Glomerular endothelial cell (primary cell): ENCODE measurements at regions not wholly inside any gene's neighbourhood (a gene's known extent, or its start where the extent isn't known, plus 50 kb on each side); places are given as distances from the start of the nearest gene placed in this dataset.

Experiments used
- DNase-seq: peaks from one replicate; pipeline ENCODE4 v3.0.0-alpha.2; 2011; ENCODE audit warnings: low read depth, low spot score; ENCODE audit errors: extremely low read depth

- no peak for DNase-seq
These were observed 233.0 kb downstream of the FAM76B start for GRCh38 chr11:95556342-95557163.

GRCh38 chr11:95556011-95556341, 233.6 kb downstream of the FAM76B start:
- DNase-seq: no peak

GRCh38 chr11:95554911-95555310, 234.7 kb downstream of the FAM76B start:
- DNase-seq: no peak

- no peak for DNase-seq
These were observed 240.3 kb downstream of the FAM76B start for GRCh38 chr11:95549301-95549700.

GRCh38 chr11:95548416-95548815, 241.2 kb downstream of the FAM76B start:
- DNase-seq: no peak

- no peak for DNase-seq
These were observed 241.6 kb downstream of the FAM76B start for GRCh38 chr11:95547976-95548375.

- no peak for DNase-seq
These were observed 242.4 kb downstream of the FAM76B start for GRCh38 chr11:95547186-95547585.

- DNase-seq: no peak
These were observed 244.3 kb downstream of the FAM76B start for GRCh38 chr11:95545116-95545875.

- no peak for DNase-seq
These were observed 245.3 kb downstream of the FAM76B start for GRCh38 chr11:95544095-95544856.

- DNase-seq: no peak
These were observed 246.6 kb downstream of the FAM76B start for GRCh38 chr11:95542868-95543551.

GRCh38 chr11:95541715-95542114, 247.9 kb downstream of the FAM76B start:
- no peak for DNase-seq

- no peak for DNase-seq
These were observed 253.4 kb downstream of the FAM76B start for GRCh38 chr11:95536047-95536690.

- DNase-seq: no peak
These were observed 254.8 kb downstream of the FAM76B start for GRCh38 chr11:95534809-95535208.

GRCh38 chr11:95534226-95534625, 255.4 kb downstream of the FAM76B start:
- no peak for DNase-seq

GRCh38 chr11:95531116-95531515, 258.5 kb downstream of the FAM76B start:
- DNase-seq: no peak

GRCh38 chr11:95524314-95525036, 265.1 kb downstream of the FAM76B start:
- no peak for DNase-seq

- no peak for DNase-seq
These were observed 266.7 kb downstream of the FAM76B start for GRCh38 chr11:95522874-95523273.

GRCh38 chr11:95521862-95522261, 267.7 kb downstream of the FAM76B start:
- DNase-seq: no peak

GRCh38 chr11:95521133-95521542, 268.4 kb downstream of the FAM76B start:
- no peak for DNase-seq
